ENCODE measurements at regions not wholly inside any gene's neighbourhood (a gene's known extent, or its start where the extent isn't known, plus 50 kb on each side); places are given as distances from the start of the nearest gene placed in this dataset.
"Not testable (repeated sequence)": the region's sequence is repeated elsewhere in the genome, so short reads cannot be mapped to it uniquely, and the experiment has no call there.

DNA sequence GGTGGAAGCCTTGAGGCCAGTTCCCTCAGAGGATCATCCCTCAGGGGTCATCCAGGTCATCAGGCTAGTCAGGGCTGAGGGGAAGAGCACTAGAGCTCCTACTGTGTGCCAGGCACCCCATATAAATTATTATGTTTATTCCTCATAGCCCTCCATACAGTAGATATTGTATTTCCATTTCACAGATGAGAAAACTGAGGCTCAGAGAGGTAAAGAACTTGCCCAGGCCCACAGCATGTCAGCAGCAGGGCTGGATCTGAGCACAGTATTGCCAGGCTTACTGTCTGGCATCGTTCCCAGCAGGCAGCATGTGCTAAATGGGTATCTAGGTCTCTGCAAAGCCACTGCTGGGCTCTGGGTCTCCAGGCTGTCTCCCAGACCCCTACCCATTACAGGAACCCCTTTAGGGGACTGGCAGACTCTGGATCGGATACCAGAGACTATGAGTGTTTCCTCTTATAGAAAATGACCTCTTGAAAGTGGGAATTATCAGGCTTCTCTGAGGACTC is 153.3 kb downstream of the PTPRU start:
- WGBS, 2 donors = 48 to 49% methylated on average over 2 of the region's 2 CpGs
- Histone ChIP-seq H3K36me3 (no peaks in the 10 kb centered on the region), H3K4me3 (no peak overlapping the region), H3K9me3 (no peaks in the 10 kb centered on the region), H3K27me3 (peaks cover 4 to 75% (median 45%) of the 10 kb centered on the region in 7 donors), H3K4me1 (no peaks in the 10 kb centered on the region), H3K27ac (no peak overlapping the region)
- TF ChIP-seq, protein P1, sequence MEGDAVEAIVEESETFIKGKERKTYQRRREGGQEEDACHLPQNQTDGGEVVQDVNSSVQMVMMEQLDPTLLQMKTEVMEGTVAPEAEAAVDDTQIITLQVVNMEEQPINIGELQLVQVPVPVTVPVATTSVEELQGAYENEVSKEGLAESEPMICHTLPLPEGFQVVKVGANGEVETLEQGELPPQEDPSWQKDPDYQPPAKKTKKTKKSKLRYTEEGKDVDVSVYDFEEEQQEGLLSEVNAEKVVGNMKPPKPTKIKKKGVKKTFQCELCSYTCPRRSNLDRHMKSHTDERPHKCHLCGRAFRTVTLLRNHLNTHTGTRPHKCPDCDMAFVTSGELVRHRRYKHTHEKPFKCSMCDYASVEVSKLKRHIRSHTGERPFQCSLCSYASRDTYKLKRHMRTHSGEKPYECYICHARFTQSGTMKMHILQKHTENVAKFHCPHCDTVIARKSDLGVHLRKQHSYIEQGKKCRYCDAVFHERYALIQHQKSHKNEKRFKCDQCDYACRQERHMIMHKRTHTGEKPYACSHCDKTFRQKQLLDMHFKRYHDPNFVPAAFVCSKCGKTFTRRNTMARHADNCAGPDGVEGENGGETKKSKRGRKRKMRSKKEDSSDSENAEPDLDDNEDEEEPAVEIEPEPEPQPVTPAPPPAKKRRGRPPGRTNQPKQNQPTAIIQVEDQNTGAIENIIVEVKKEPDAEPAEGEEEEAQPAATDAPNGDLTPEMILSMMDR (IDR thresholded peaks at IDR 0.05) = no peak
- DNase-seq (no peak), ATAC-seq (no peak)
- intact Hi-C loops (cut with DNase I) = loop anchor here in 1 of 10 donors (5.0 kb wide), 1 partner anchor 1018 kb away; no protein-coding TSS in a partner anchor

DNA sequence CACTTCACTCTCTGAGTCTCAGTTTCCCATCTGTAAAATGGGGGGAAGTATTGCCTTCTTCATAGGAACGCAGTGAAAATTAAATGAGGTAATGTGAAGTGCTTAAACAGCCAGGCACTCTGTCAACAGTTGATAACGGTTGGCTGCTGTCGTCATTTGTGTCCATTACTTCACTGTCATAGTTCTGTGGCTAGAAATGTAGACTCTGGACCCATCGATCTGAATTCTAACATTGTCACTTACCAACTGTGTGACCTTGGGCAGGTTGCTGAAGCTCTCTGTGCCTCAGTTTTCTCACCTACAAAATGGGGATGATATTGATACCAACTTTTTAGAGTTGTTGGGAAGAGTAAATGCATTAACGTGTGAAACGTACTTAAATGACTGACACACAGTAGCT is 152.6 kb downstream of the PTPRU start:
- Histone ChIP-seq H3K4me3 (no peak overlapping the region), H3K27ac (no peak overlapping the region), H3K9me3 (no peaks in the 10 kb centered on the region), H3K4me1 (no peaks in the 10 kb centered on the region), H3K36me3 (no peaks in the 10 kb centered on the region), H3K27me3 (peaks cover 4 to 82% (median 52%) of the 10 kb centered on the region in 7 donors)
- DNase-seq (no peak), ATAC-seq (no peak)
- WGBS, 2 donors = 64 to 67% methylated on average over 6 of the region's 6 CpGs
- TF ChIP-seq, protein P1 (IDR thresholded peaks at IDR 0.05) = no peak
- intact Hi-C loops (cut with DNase I) = no loop called here

DNA sequence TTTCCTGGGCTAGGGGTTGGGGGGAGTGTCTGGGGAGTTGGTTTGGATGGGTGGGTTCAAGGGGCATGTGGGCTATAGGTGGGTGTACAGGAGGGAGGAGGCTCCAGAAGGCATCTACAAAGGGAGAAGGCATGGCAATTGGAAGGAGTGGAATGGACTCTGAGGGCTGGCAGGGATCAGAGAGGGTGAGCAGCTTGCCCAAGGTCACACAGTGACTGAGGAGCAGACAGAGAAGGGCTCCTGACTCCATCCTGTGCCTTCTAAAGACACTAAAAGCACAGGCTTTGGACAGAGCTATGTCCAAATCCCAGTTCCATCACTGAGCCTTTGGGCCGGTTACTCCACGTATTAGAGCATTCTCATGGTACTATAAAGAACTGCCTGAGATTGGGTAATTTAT is 151.8 kb downstream of the PTPRU start:
- Histone ChIP-seq H3K36me3 (no peaks in the 10 kb centered on the region), H3K4me1 (no peaks in the 10 kb centered on the region), H3K9me3 (no peaks in the 10 kb centered on the region), H3K27me3 (peaks cover 4 to 84% (median 59%) of the 10 kb centered on the region in 7 donors), H3K27ac (no peak overlapping the region), H3K4me3 (no peak overlapping the region)
- TF ChIP-seq, protein P1 (IDR thresholded peaks at IDR 0.05) = no peak
- intact Hi-C loops (cut with DNase I) = no loop called here
- WGBS, 2 donors = 85 to 86% methylated on average over 2 of the region's 2 CpGs
- ATAC-seq = no peak
- DNase-seq = no peak

DNA sequence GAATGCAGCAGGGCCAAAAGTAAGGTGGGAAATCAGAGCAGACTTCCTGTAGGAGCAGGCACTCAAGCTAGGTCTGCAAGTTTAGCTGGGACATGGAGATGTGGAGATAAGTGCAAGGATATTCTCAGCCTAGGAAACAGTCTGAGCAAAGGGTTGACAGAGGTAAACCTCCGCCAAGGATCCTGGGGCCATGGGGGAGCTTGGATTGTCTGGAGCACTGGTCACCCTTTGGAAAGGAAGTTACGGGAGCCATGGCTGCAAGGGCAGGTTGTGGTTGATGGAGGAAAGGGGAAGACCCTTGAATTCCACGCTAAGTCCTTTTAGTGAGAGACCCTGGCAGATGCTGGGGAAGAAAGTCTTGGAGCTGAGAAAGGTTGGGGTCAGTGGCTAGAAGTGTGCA is 150.9 kb downstream of the PTPRU start:
- peaks cover 4 to 89% (median 64%) of the 10 kb centered on the region in 7 donors for H3K27me3 ChIP-seq
- H3K9me3 ChIP-seq = no peaks in the 10 kb centered on the region
- intact Hi-C loops (cut with DNase I) = no loop called here
- H3K27ac ChIP-seq = no peak overlapping the region
- no peak overlapping the region for H3K4me3 ChIP-seq
- TF ChIP-seq, protein P1 (IDR thresholded peaks at IDR 0.05) = no peak
- ATAC-seq (no peak), DNase-seq (no peak)
- no peaks in the 10 kb centered on the region for H3K4me1 ChIP-seq
- 66 to 77% methylated on average over 3 of the region's 3 CpGs for WGBS, 2 donors
- no peaks in the 10 kb centered on the region for H3K36me3 ChIP-seq

DNA sequence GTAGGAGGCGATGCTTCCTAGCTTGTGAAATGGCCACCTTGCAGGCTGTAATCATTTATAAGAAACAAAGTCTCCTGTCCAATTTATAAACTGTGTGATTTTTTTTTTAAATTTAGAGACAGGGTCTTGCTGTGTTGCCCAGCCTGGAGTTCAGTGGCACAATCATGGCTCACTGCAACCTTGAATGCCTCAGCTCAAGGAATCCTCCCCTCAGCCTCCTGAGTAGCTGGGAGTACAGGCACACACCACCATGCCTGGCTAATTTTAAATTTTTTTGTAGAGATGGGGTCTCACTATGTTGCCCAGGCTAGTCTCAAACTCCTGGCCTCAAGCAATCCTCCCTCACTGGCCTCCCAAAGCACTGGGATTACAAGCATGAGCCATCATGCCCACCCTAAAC is 150.1 kb downstream of the PTPRU start:
- H3K27ac ChIP-seq; H3K9me3 ChIP-seq; ATAC-seq; H3K4me3 ChIP-seq; DNase-seq; H3K36me3 ChIP-seq; intact Hi-C loops (cut with DNase I); H3K4me1 ChIP-seq: not testable (repeated sequence)
- H3K27me3 ChIP-seq = peaks cover 4 to 86% (median 69%) of the 10 kb centered on the region in 7 donors
- WGBS, 2 donors = 94 to 100% methylated on average over 1 of the region's 1 CpG

Measured in heart right ventricle (tissue), 16 donors.